ENCODE measurements at regions not wholly inside any gene's neighbourhood (a gene's known extent, or its start where the extent isn't known, plus 50 kb on each side); places are given as distances from the start of the nearest gene placed in this dataset.

DNA sequence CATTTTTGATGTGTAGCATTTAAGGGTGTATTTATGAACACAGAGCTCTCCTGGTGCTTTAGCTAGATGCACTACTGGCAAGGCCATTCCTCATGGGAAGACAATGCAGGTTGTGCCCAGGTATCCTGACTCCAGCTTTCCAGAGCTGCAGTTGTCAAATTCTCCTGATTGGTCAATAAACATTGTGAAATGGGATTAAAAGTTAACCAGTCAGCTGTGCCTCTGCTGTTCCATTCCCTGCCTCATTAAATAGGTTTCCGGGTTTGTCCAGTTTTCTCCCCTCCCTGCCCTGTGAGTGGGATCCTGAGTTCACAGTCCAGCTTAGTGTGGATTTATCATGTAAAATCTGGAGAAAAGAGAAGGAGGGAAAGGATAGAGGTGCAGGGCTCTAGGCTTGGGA, 207.3 kb downstream of the SQOR start:
- H3K36me3 ChIP-seq: no peaks in the 10 kb centered on the region
- no peak overlapping the region for H3K27ac ChIP-seq
- no peak overlapping the region for H3K4me3 ChIP-seq
- no peak for DNase-seq (ENCODE audit: low read depth in 1 of 2, low spot score in 1 of 2)
- H3K4me1 ChIP-seq (ENCODE audit: low read depth): no peaks in the 10 kb centered on the region
- no peaks in the 10 kb centered on the region for H3K9me3 ChIP-seq (ENCODE audit: low read depth)
- H3K27me3 ChIP-seq: no peaks in the 10 kb centered on the region
- TF ChIP-seq, protein P1, sequence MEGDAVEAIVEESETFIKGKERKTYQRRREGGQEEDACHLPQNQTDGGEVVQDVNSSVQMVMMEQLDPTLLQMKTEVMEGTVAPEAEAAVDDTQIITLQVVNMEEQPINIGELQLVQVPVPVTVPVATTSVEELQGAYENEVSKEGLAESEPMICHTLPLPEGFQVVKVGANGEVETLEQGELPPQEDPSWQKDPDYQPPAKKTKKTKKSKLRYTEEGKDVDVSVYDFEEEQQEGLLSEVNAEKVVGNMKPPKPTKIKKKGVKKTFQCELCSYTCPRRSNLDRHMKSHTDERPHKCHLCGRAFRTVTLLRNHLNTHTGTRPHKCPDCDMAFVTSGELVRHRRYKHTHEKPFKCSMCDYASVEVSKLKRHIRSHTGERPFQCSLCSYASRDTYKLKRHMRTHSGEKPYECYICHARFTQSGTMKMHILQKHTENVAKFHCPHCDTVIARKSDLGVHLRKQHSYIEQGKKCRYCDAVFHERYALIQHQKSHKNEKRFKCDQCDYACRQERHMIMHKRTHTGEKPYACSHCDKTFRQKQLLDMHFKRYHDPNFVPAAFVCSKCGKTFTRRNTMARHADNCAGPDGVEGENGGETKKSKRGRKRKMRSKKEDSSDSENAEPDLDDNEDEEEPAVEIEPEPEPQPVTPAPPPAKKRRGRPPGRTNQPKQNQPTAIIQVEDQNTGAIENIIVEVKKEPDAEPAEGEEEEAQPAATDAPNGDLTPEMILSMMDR (IDR thresholded peaks at IDR 0.05; ENCODE audit: low read depth, low read length): no peak

DNA sequence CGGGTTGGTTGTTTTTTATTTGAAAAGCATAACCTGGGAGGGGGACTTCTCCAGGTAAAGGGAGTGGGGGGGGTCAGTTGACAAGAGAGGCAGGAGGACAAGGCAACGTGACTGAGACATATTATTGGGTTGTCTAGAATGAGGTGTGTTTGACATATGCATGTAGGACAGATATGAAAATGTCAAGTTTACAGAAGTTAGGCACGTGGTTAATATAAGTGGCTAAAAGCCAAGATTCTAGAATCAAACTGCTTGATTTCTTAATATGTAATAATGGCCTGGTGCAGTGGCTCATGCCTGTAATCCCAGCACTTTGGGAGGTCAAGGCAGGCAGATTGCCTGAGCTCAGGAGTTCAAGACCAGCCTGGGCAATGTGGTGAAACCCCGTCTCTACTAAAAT, 212.8 kb downstream of the SQOR start:
- Histone ChIP-seq H3K4me3 (no peak overlapping the region), H3K36me3 (no peaks in the 10 kb centered on the region), H3K27ac (no peak overlapping the region), H3K9me3 (ENCODE audit: low read depth) (no peaks in the 10 kb centered on the region), H3K27me3 (no peaks in the 10 kb centered on the region), H3K4me1 (ENCODE audit: low read depth) (no peaks in the 10 kb centered on the region)
- DNase-seq (ENCODE audit: low read depth in 1 of 2, low spot score in 1 of 2): no peak
- TF ChIP-seq, protein P1 (IDR thresholded peaks at IDR 0.05; ENCODE audit: low read depth, low read length): no peak

DNA sequence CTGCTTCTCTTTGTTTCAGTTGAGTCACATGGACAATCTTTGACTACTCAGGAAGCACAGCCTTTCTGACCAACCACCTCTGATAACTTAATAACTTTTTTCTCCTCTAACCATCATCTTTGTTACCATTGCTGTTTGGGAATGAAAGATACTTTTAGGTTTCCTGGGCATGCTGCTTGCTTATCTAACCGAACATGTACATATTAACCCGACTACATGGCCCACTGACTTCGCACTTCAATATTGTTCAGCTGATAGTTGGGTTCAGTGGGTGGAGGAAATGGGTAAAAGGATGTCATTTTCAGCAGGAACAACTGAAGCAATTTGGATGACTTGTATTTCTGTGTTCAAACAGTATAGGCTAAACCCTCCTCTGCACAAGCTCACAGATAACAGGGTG, 214.3 kb downstream of the SQOR start:
- H3K27me3 ChIP-seq: no peaks in the 10 kb centered on the region
- H3K36me3 ChIP-seq: no peaks in the 10 kb centered on the region
- no peak for DNase-seq (ENCODE audit: low read depth in 1 of 2, low spot score in 1 of 2)
- no peaks in the 10 kb centered on the region for H3K4me1 ChIP-seq (ENCODE audit: low read depth)
- H3K4me3 ChIP-seq: no peak overlapping the region
- TF ChIP-seq, protein P1 (IDR thresholded peaks at IDR 0.05; ENCODE audit: low read depth, low read length): no peak
- no peaks in the 10 kb centered on the region for H3K9me3 ChIP-seq (ENCODE audit: low read depth)
- H3K27ac ChIP-seq: no peak overlapping the region

DNA sequence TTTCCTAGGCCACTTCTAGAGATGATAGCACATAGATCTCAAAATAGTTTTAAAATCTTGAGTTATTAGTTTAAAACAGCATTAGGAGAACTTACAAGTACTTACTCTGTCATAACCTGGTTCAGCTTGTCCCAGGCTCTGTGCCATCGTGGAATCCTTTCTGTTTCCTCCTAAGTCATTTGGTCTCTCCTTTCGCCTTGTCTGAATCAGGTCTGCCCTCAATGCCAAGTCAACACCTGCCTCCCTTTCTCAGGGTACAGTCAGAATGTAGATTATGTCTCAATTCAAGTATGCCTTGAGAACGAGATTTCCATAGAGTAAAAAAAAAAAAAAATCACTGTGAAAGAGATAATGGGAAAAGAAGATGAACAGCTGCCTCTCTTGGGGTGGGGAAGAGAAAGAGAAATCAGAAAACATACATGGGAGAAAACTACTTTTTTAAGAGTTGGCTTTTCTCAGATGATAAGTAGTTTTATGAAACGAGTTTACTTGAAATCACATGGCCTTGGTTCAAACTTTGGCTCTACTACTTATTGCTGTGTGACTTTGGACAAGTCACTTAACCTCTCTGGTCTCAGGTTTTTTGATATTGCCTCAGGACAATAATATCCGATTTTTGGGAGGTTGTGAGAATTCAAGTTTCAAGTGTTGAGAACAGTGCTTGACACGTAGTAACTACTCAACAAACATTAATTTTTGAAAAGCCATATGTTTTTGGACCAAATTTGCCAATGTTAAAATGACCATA, 219.8 kb downstream of the SQOR start:
- Histone ChIP-seq H3K27me3 (no peaks in the 10 kb centered on the region), H3K4me1 (ENCODE audit: low read depth) (no peaks in the 10 kb centered on the region), H3K36me3 (no peaks in the 10 kb centered on the region), H3K4me3 (no peak overlapping the region), H3K9me3 (ENCODE audit: low read depth) (no peaks in the 10 kb centered on the region), H3K27ac (no peak overlapping the region)
- TF ChIP-seq, protein P1 (IDR thresholded peaks at IDR 0.05; ENCODE audit: low read depth, low read length): no peak
- DNase-seq (ENCODE audit: low read depth in 1 of 2, low spot score in 1 of 2): no peak

- Histone ChIP-seq H3K36me3 (no peaks in the 10 kb centered on the region), H3K4me3 (no peak overlapping the region), H3K4me1 (ENCODE audit: low read depth) (no peaks in the 10 kb centered on the region), H3K27ac (no peak overlapping the region), H3K27me3 (no peaks in the 10 kb centered on the region), H3K9me3 (ENCODE audit: low read depth) (no peaks in the 10 kb centered on the region)
- DNase-seq (ENCODE audit: low read depth in 1 of 2, low spot score in 1 of 2): no peak
- TF ChIP-seq, protein P1 (IDR thresholded peaks at IDR 0.05; ENCODE audit: low read depth, low read length): no peak
These were observed 220.5 kb downstream of the SQOR start for GRCh38 chr15:45855210-45855906.
